ENCODE measurements at regions not wholly inside any gene's neighbourhood (a gene's known extent, or its start where the extent isn't known, plus 50 kb on each side); places are given as distances from the start of the nearest gene placed in this dataset.

DNA sequence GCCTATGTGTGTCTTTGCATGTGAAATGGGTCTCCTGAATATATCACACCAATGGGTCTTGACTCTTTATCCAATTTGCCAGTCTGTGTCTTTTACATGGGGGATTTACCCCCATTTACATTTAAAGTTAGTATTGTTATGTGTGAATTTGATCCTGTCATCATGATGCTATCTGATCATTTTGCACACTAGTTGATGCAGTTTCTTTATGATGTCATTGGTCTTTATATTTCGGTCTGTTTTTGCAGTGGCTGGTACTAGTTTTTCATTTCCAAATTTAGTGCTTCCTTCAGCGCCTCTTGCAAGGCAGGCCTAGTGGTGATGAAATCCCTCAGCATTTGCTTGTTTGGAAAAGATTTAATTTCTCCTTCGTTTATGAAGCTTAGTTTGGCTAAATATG lies 555.2 kb upstream of the BTBD3 start:
- H3K79me2 ChIP-seq (ENCODE audit: control insufficient read depth in 1 of 2, insufficient read depth in 2 of 2, low read length in 2 of 2) = no peaks in the 10 kb centered on the region
- H4K20me1 ChIP-seq (replicated peaks in 1 of 2; ENCODE audit: control insufficient read depth in 1 of 2, insufficient read depth in 2 of 2, low read length in 2 of 2) = no peaks in the 10 kb centered on the region
- 91% methylated on average over 3 of the region's 3 CpGs; no CpG with 5 or more reads in 1 of the 2 experiments for WGBS, 2 experiments (ENCODE audit: extremely low coverage in 1 of 2, insufficient coverage in 1 of 2, insufficient read length in 1 of 2, insufficient replicate concordance in 2 of 2, low coverage in 1 of 2, low lambda C conversion rate in 2 of 2, missing lambda C conversion rate in 1 of 2)
- no peak overlapping the region for H3K27ac ChIP-seq (ENCODE audit: low read depth, low read length)
- H3K9ac ChIP-seq (replicated peaks in 1 of 4; ENCODE audit: extremely low read depth in 1 of 4, low read depth in 3 of 4, low read length in 3 of 4) = no peak overlapping the region
- H3K79me1 ChIP-seq (ENCODE audit: low read depth, low read length) = no peaks in the 10 kb centered on the region
- POLR2A ChIA-PET (ENCODE audit: partially characterized antibody) = no interaction called here
- no peak overlapping the region for H3K4ac ChIP-seq (replicated peaks; ENCODE audit: insufficient read length, low read depth, low read length)
- FAIRE-seq (no peak), DNase-seq (ENCODE audit: low read depth in 1 of 2, low spot score in 2 of 2) (no peak)
- H3K23me2 ChIP-seq (ENCODE audit: low read depth, low read length) = no peaks in the 10 kb centered on the region
- H2BK120ac ChIP-seq (replicated peaks; ENCODE audit: low read depth, low read length) = no peak overlapping the region
- no peak overlapping the region for H3K4me3 ChIP-seq (ENCODE audit: extremely low read depth in 1 of 4, insufficient read depth in 2 of 4, low read depth in 3 of 4, low read length in 4 of 4)
- no peak overlapping the region for H3K23ac ChIP-seq (ENCODE audit: insufficient read length)
- no peak overlapping the region for H4K5ac ChIP-seq (ENCODE audit: insufficient read length, low read depth, low read length)
- no peaks in the 10 kb centered on the region for H3K4me1 ChIP-seq (replicated peaks in 1 of 4; ENCODE audit: control insufficient read depth in 3 of 4, insufficient read depth in 4 of 4, low read length in 3 of 4)
- TF ChIP-seq RXRA (IDR thresholded peaks at IDR 0.05; ENCODE audit: insufficient read depth, low read depth, low read length) (no peak), CREB1 (IDR thresholded peaks at IDR 0.05) (no peak), TBP (IDR thresholded peaks at IDR 0.05; ENCODE audit: low read depth, low read length) (no peak), TEAD4 (IDR thresholded peaks at IDR 0.05; ENCODE audit: low read depth, low read length) (no peak)
- H3K18ac ChIP-seq (ENCODE audit: extremely low read depth, low read length) = no peak overlapping the region
- no peak overlapping the region for H2BK20ac ChIP-seq (ENCODE audit: low read length)
- no peak overlapping the region for H2AFZ ChIP-seq (ENCODE audit: low read length)
- H3K27me3 ChIP-seq (replicated peaks in 1 of 4; ENCODE audit: control insufficient read depth in 3 of 4, extremely low read depth in 1 of 4, insufficient read depth in 3 of 4, low read length in 3 of 4) = no peaks in the 10 kb centered on the region
- CTCF ChIA-PET (ENCODE audit: partially characterized antibody) = no interaction called here
- H3K36me3 ChIP-seq (ENCODE audit: control insufficient read depth in 2 of 4, insufficient read depth in 4 of 4, low read length in 3 of 4) = no peaks in the 10 kb centered on the region
- H3K9me3 ChIP-seq (ENCODE audit: insufficient read depth in 2 of 2, low read depth in 1 of 2, low read length in 1 of 2) = no peaks in the 10 kb centered on the region
- no peak overlapping the region for H2BK12ac ChIP-seq (ENCODE audit: low read depth, low read length)
- H3K4me2 ChIP-seq (ENCODE audit: insufficient read depth in 1 of 2, low read depth in 2 of 2, low read length in 2 of 2) = no peak overlapping the region
- no peak overlapping the region for H4K91ac ChIP-seq (replicated peaks; ENCODE audit: insufficient read length, low read length)
- H3K14ac ChIP-seq (ENCODE audit: insufficient read length) = no peak overlapping the region
- H2BK5ac ChIP-seq (ENCODE audit: low read depth, low read length) = no peak overlapping the region
- H2BK15ac ChIP-seq (ENCODE audit: low read length) = no peak overlapping the region
- no peak overlapping the region for H3K56ac ChIP-seq (replicated peaks; ENCODE audit: insufficient read length, low read depth, low read length)
- H2AK5ac ChIP-seq (ENCODE audit: low read depth, low read length) = no peak overlapping the region
- no peak overlapping the region for H4K8ac ChIP-seq (ENCODE audit: extremely low read depth, insufficient read depth, low read length)

All from H1 (cell line).